PC-9 (cell line): ENCODE measurements at regions not wholly inside any gene's neighbourhood (a gene's known extent, or its start where the extent isn't known, plus 50 kb on each side); places are given as distances from the start of the nearest gene placed in this dataset.

Experiments used
- BruUV-seq: library from RNA; stranded (reverse); fragments of 400-500 nt; replicated peaks from 2 replicates; lab custom pipeline; 2021; lab: Mats Ljungman, UMichigan
- CTCF ChIA-PET: fragments of 300-600 bp; sonication (Branson Sonifier 250); formaldehyde crosslinking; loops from one replicate; lab custom pipeline; 2022; ENCODE audit warnings: antibody characterized with exemption; lab: Charles Lee
- POLR2A ChIA-PET: fragments of 300-600 bp; sonication (Branson Sonifier 250); formaldehyde crosslinking; loops from one replicate; lab custom pipeline; 2022; ENCODE audit warnings: antibody characterized with exemption; ENCODE audit not compliant: unreplicated experiment; lab: Charles Lee
- DNase-seq, 2 experiments: peaks; one replicate each; pipeline versions ENCODE4 v3.0.0 to v3.0.0-alpha.2; 2015 to 2022; ENCODE audit warnings: mixed read lengths in 1 of 2
- H2AFZ ChIP-seq: fragments of 200-600 bp; sonication (generic); 2 replicates; pipeline ENCODE4 v1.8.1; 2017; ENCODE audit warnings: antibody characterized with exemption
- H3F3A ChIP-seq: fragments of 200-600 bp; sonication (generic); 2 replicates; pipeline ENCODE4 v1.8.1; 2017; ENCODE audit warnings: antibody characterized with exemption, mild to moderate bottlenecking, low read depth; ENCODE audit not compliant: insufficient read depth
- H3K27ac ChIP-seq: fragments of 200-600 bp; sonication (generic); 2 replicates; pipeline ENCODE4 v1.6.1; 2016; ENCODE audit warnings: mixed run types
- H3K27me3 ChIP-seq: fragments of 200-600 bp; sonication (generic); 2 replicates; pipeline ENCODE4 v1.6.1; 2016; ENCODE audit warnings: low read depth, mixed run types; ENCODE audit not compliant: insufficient read depth
- H3K36me3 ChIP-seq: fragments of 200-600 bp; sonication (generic); 2 replicates; pipeline ENCODE4 v1.6.1; 2016; ENCODE audit warnings: low read depth, mixed run types
- H3K4me1 ChIP-seq: fragments of 200-600 bp; sonication (generic); replicated peaks from 2 replicates; pipeline ENCODE4 v1.6.1; 2016; ENCODE audit warnings: mixed run types; ENCODE audit not compliant: insufficient read depth
- H3K4me2 ChIP-seq: fragments of 200-600 bp; sonication (generic); 2 replicates; pipeline ENCODE4 v1.6.1; 2017; ENCODE audit warnings: mixed run types
- H3K4me3 ChIP-seq: fragments of 200-600 bp; sonication (generic); 2 replicates; pipeline ENCODE4 v1.6.1; 2016; ENCODE audit warnings: mixed run types
- H3K79me2 ChIP-seq: fragments of 200-600 bp; sonication (generic); 2 replicates; pipeline ENCODE4 v1.6.1; 2017; ENCODE audit warnings: low read depth, mixed run types
- H3K9me2 ChIP-seq: fragments of 200-600 bp; sonication (generic); 2 replicates; pipeline ENCODE4 v1.8.1; 2017; ENCODE audit warnings: mild to moderate bottlenecking; ENCODE audit not compliant: insufficient read depth
- H3K9me3 ChIP-seq: fragments of 200-600 bp; sonication (generic); 2 replicates; pipeline ENCODE4 v1.8.1; 2016; ENCODE audit warnings: low read depth; ENCODE audit not compliant: insufficient read depth
- H4K20me1 ChIP-seq: fragments of 200-600 bp; sonication (generic); 2 replicates; pipeline ENCODE4 v1.8.1; 2017; ENCODE audit not compliant: insufficient read depth
- EZH2 ChIP-seq: fragments of 200-600 bp; sonication (generic); IDR thresholded peaks from 2 replicates; pipeline ENCODE4 v1.8.0; 2017; ENCODE audit warnings: antibody characterized with exemption, low read depth
- intact Hi-C: fragments of 100-400 bp; cut with micrococcal nuclease; formaldehyde crosslinking; loops from one replicate; pipeline ENCODE4 v1.10.0; 2022; ENCODE audit not compliant: unreplicated experiment
- TF ChIP-seq, protein P1 (sequence below): fragments of 200-600 bp; sonication (generic); conservative IDR thresholded peaks from 2 replicates; pipeline ENCODE4 v1.6.1; 2017; ENCODE audit warnings: mixed run types, antibody characterized with exemption, mild to moderate bottlenecking, moderate library complexity

GRCh38 chr1:36692465-36693160 lies 209.9 kb upstream of the CSF3R start:
- TF ChIP-seq EZH2 = no peak
- TF ChIP-seq, protein P1, sequence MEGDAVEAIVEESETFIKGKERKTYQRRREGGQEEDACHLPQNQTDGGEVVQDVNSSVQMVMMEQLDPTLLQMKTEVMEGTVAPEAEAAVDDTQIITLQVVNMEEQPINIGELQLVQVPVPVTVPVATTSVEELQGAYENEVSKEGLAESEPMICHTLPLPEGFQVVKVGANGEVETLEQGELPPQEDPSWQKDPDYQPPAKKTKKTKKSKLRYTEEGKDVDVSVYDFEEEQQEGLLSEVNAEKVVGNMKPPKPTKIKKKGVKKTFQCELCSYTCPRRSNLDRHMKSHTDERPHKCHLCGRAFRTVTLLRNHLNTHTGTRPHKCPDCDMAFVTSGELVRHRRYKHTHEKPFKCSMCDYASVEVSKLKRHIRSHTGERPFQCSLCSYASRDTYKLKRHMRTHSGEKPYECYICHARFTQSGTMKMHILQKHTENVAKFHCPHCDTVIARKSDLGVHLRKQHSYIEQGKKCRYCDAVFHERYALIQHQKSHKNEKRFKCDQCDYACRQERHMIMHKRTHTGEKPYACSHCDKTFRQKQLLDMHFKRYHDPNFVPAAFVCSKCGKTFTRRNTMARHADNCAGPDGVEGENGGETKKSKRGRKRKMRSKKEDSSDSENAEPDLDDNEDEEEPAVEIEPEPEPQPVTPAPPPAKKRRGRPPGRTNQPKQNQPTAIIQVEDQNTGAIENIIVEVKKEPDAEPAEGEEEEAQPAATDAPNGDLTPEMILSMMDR = no peak
- no TSS peak for BruUV-seq
- H3K9me3 ChIP-seq = no peaks in the 10 kb centered on the region
- peaks cover 50% of the 10 kb centered on the region for H3K27me3 ChIP-seq
- ChIA-PET CTCF (no interaction called here), POLR2A (no interaction called here)
- H3K79me2 ChIP-seq = no peaks in the 10 kb centered on the region
- H3K4me1 ChIP-seq = peaks cover 15% of the 10 kb centered on the region; the same call in 1 of the 2 replicates
- no peak overlapping the region for H2AFZ ChIP-seq
- H3K9me2 ChIP-seq = no peaks in the 10 kb centered on the region
- H3K4me2 ChIP-seq = no peak overlapping the region
- DNase-seq = no peak
- H3F3A ChIP-seq = peaks cover 10% of the 10 kb centered on the region; the same call in 1 of the 2 replicates
- no peak overlapping the region for H3K27ac ChIP-seq
- intact Hi-C loops = no loop called here
- no peaks in the 10 kb centered on the region for H4K20me1 ChIP-seq
- H3K4me3 ChIP-seq = no peak overlapping the region
- H3K36me3 ChIP-seq = no peaks in the 10 kb centered on the region

GRCh38 chr1:36691374-36691773 lies 208.7 kb upstream of the CSF3R start:
- H2AFZ ChIP-seq = no peak overlapping the region
- no peaks in the 10 kb centered on the region for H3K9me3 ChIP-seq
- H3K36me3 ChIP-seq = no peaks in the 10 kb centered on the region
- H3K4me2 ChIP-seq = 0 out of 2 replicates have a peak overlapping the region, but pooled peaks have one; percentile 6
- ChIA-PET POLR2A (no interaction called here), CTCF (no interaction called here)
- no TSS peak for BruUV-seq
- TF ChIP-seq, protein P1 = no peak
- no peak overlapping the region for H3K4me3 ChIP-seq
- peaks cover 15% of the 10 kb centered on the region; the same call in 1 of the 2 replicates for H3K4me1 ChIP-seq
- no peaks in the 10 kb centered on the region for H3K9me2 ChIP-seq
- intact Hi-C loops = no loop called here
- no peaks in the 10 kb centered on the region for H3K79me2 ChIP-seq
- H3F3A ChIP-seq = peaks cover 10% of the 10 kb centered on the region; the same call in 1 of the 2 replicates
- H3K27me3 ChIP-seq = peaks cover 54% of the 10 kb centered on the region
- no peak overlapping the region for H3K27ac ChIP-seq
- no peaks in the 10 kb centered on the region for H4K20me1 ChIP-seq
- DNase-seq = peak; percentile 12 to 86

- no TSS peak for BruUV-seq
- Histone ChIP-seq H3K9me2 (no peaks in the 10 kb centered on the region), H3K36me3 (no peaks in the 10 kb centered on the region), H2AFZ (no peak overlapping the region), H4K20me1 (no peaks in the 10 kb centered on the region), H3K4me1 (peaks cover 15% of the 10 kb centered on the region; the same call in 1 of the 2 replicates), H3K4me3 (no peak overlapping the region), H3K4me2 (no peak overlapping the region), H3K79me2 (no peaks in the 10 kb centered on the region), H3K9me3 (no peaks in the 10 kb centered on the region), H3K27me3 (peaks cover 42% of the 10 kb centered on the region), H3K27ac (no peak overlapping the region), H3F3A (peaks cover 10% of the 10 kb centered on the region; the same call in 1 of the 2 replicates)
- TF ChIP-seq EZH2 = no peak
- TF ChIP-seq, protein P1 = no peak
- ChIA-PET CTCF (no interaction called here), POLR2A (no interaction called here)
- no peak for DNase-seq
- intact Hi-C loops = no loop called here
These were observed 207.3 kb upstream of the CSF3R start for GRCh38 chr1:36689992-36690391.
